ENCODE measurements at regions not wholly inside any gene's neighbourhood (a gene's known extent, or its start where the extent isn't known, plus 50 kb on each side); places are given as distances from the start of the nearest gene placed in this dataset.

GRCh38 chr2:147662221-147662620, 182.6 kb upstream of the ACVR2A start:
- Histone ChIP-seq H3K4me3 (replicated peaks; ENCODE audit: insufficient read depth, low read length) (no peak overlapping the region), H3K27me3 (ENCODE audit: insufficient read depth, poor library complexity, severe bottlenecking) (no peaks in the 10 kb centered on the region), H3K27ac (replicated peaks) (no peak overlapping the region)
- no peak for TF ChIP-seq GABPA (IDR thresholded peaks at IDR 0.05; ENCODE audit: low read depth)
- no peak for TF ChIP-seq POLR2AphosphoS5 (IDR thresholded peaks at IDR 0.05; ENCODE audit: low read depth)
- no peak for TF ChIP-seq REST (IDR thresholded peaks at IDR 0.05; ENCODE audit: insufficient replicate concordance, low read depth)
- TF ChIP-seq CTCF (IDR thresholded peaks at IDR 0.05; ENCODE audit: insufficient read depth, low read length): no peak
- TF ChIP-seq SPI1 (IDR thresholded peaks at IDR 0.05; ENCODE audit: borderline replicate concordance, low read depth): no peak
- no peak for DNase-seq (ENCODE audit: low read depth in 1 of 2, low spot score in 1 of 2)

- Histone ChIP-seq H3K27me3 (ENCODE audit: insufficient read depth, poor library complexity, severe bottlenecking) (no peaks in the 10 kb centered on the region), H3K27ac (replicated peaks) (no peak overlapping the region), H3K4me3 (replicated peaks; ENCODE audit: insufficient read depth, low read length) (no peak overlapping the region)
- TF ChIP-seq GABPA (IDR thresholded peaks at IDR 0.05; ENCODE audit: low read depth) (no peak), CTCF (IDR thresholded peaks at IDR 0.05; ENCODE audit: insufficient read depth, low read length) (no peak), REST (IDR thresholded peaks at IDR 0.05; ENCODE audit: insufficient replicate concordance, low read depth) (no peak), SPI1 (IDR thresholded peaks at IDR 0.05; ENCODE audit: borderline replicate concordance, low read depth) (no peak)
- no peak for DNase-seq (ENCODE audit: low read depth in 1 of 2, low spot score in 1 of 2)
Observed at GRCh38 chr2:147660680-147661079, 184.1 kb upstream of the ACVR2A start.

- TF ChIP-seq REST (IDR thresholded peaks at IDR 0.05; ENCODE audit: insufficient replicate concordance, low read depth) (no peak), SPI1 (IDR thresholded peaks at IDR 0.05; ENCODE audit: borderline replicate concordance, low read depth) (no peak), POLR2AphosphoS5 (IDR thresholded peaks at IDR 0.05; ENCODE audit: low read depth) (no peak), GABPA (IDR thresholded peaks at IDR 0.05; ENCODE audit: low read depth) (no peak), CTCF (IDR thresholded peaks at IDR 0.05; ENCODE audit: insufficient read depth, low read length) (no peak)
- H3K27me3 ChIP-seq (ENCODE audit: insufficient read depth, poor library complexity, severe bottlenecking): no peaks in the 10 kb centered on the region
- no peak overlapping the region for H3K4me3 ChIP-seq (replicated peaks; ENCODE audit: insufficient read depth, low read length)
- DNase-seq (ENCODE audit: low read depth in 1 of 2, low spot score in 1 of 2): no peak
- no peak overlapping the region for H3K27ac ChIP-seq (replicated peaks)
Observed at GRCh38 chr2:147659051-147659450, 185.8 kb upstream of the ACVR2A start.

Measured in HL-60 (cell line).